NB4 (cell line): ENCODE measurements at regions not wholly inside any gene's neighbourhood (a gene's known extent, or its start where the extent isn't known, plus 50 kb on each side); places are given as distances from the start of the nearest gene placed in this dataset.

ENCODE experiments used
- DNase-seq: peaks from one replicate; pipeline ENCODE4 v3.0.0; 2010; ENCODE audit warnings: low read depth
- H3K4me3 ChIP-seq: one replicate; pipeline ENCODE4 v1.5.1; 2011; ENCODE audit warnings: mild to moderate bottlenecking, low read depth, low read length, moderate library complexity
- CTCF ChIP-seq: IDR thresholded peaks from one replicate; pipeline ENCODE4 v1.5.1; 2012; ENCODE audit warnings: low read depth, low read length
- MAX ChIP-seq: IDR thresholded peaks from 2 replicates; pipeline ENCODE4 v1.6.1; 2011; ENCODE audit warnings: low read depth, low read length
- MYC ChIP-seq: IDR thresholded peaks from 2 replicates; pipeline ENCODE4 v1.6.1; 2011; ENCODE audit warnings: low read depth, low read length
- POLR2A ChIP-seq: IDR thresholded peaks from 2 replicates; pipeline ENCODE4 v1.6.1; 2011; ENCODE audit warnings: mild to moderate bottlenecking; ENCODE audit not compliant: insufficient read length; ENCODE audit errors: extremely low read depth

GRCh38 chr3:30393079-30393478 lies 213.3 kb upstream of the TGFBR2 start:
- TF ChIP-seq MYC (no peak), MAX (no peak)
- no peak overlapping the region for H3K4me3 ChIP-seq
- no peak for DNase-seq

GRCh38 chr3:30397030-30397429 lies 209.4 kb upstream of the TGFBR2 start:
- DNase-seq = no peak
- no peak overlapping the region for H3K4me3 ChIP-seq
- no peak for TF ChIP-seq CTCF
- no peak for TF ChIP-seq MYC
- no peak for TF ChIP-seq POLR2A
- no peak for TF ChIP-seq MAX

- no peak overlapping the region for H3K4me3 ChIP-seq
- no peak for DNase-seq
- no peak for TF ChIP-seq CTCF
- no peak for TF ChIP-seq MAX
- no peak for TF ChIP-seq MYC
- TF ChIP-seq POLR2A = no peak
These were observed 206.8 kb upstream of the TGFBR2 start for GRCh38 chr3:30399394-30400181.

GRCh38 chr3:30400926-30401325 lies 205.5 kb upstream of the TGFBR2 start:
- no peak overlapping the region for H3K4me3 ChIP-seq
- DNase-seq = no peak
- TF ChIP-seq MAX = no peak
- no peak for TF ChIP-seq POLR2A
- TF ChIP-seq CTCF = no peak
- no peak for TF ChIP-seq MYC

GRCh38 chr3:30401971-30402370 lies 204.4 kb upstream of the TGFBR2 start:
- H3K4me3 ChIP-seq = no peak overlapping the region
- TF ChIP-seq POLR2A (no peak), CTCF (no peak), MAX (no peak), MYC (no peak)
- no peak for DNase-seq

- H3K4me3 ChIP-seq = no peak overlapping the region
- DNase-seq = no peak
- TF ChIP-seq MAX = no peak
These were observed 198.8 kb upstream of the TGFBR2 start for GRCh38 chr3:30407651-30408050.
